SU-DHL-6 (cell line): ENCODE measurements at regions not wholly inside any gene's neighbourhood (a gene's known extent, or its start where the extent isn't known, plus 50 kb on each side); places are given as distances from the start of the nearest gene placed in this dataset.

Source experiments
- CTCF ChIP-seq: fragments of 200-600 bp; sonication (generic); IDR thresholded peaks from one replicate; pipeline ENCODE4 v1.5.1; 2017; ENCODE audit warnings: antibody characterized with exemption, mild to moderate bottlenecking, low read length, moderate library complexity; ENCODE audit not compliant: insufficient read depth, poor library complexity, severe bottlenecking
- EZH2phosphoT487 ChIP-seq: fragments of 200-600 bp; sonication (generic), shearing (Covaris generic); conservative IDR thresholded peaks from 2 replicates; pipeline ENCODE4 v1.6.1; 2018; ENCODE audit warnings: mild to moderate bottlenecking, antibody characterized with exemption, low read length, moderate library complexity, mixed read lengths

GRCh38 chr19:28610731-28611130, 602.2 kb downstream of the UQCRFS1 start:
- TF ChIP-seq CTCF (no peak), EZH2phosphoT487 (no peak)
